Mesenchymal stem cell (in vitro differentiated cells and primary cell): ENCODE measurements at regions not wholly inside any gene's neighbourhood (a gene's known extent, or its start where the extent isn't known, plus 50 kb on each side); places are given as distances from the start of the nearest gene placed in this dataset.

ENCODE experiments used
- DNase-seq: peaks from one replicate; pipeline ENCODE4 v3.0.0-alpha.2; 2013
- H2AFZ ChIP-seq: one replicate; pipeline ENCODE4 v1.6.1; 2013; ENCODE audit warnings: low read depth, mild to moderate bottlenecking, control low read depth, inconsistent platforms, low read length, moderate library complexity
- H2AK5ac ChIP-seq: 2 replicates; pipeline ENCODE4 v1.6.1; 2013; ENCODE audit warnings: low read length, moderate library complexity, mild to moderate bottlenecking, inconsistent platforms; ENCODE audit not compliant: severe bottlenecking
- H2BK120ac ChIP-seq: one replicate; pipeline ENCODE4 v1.6.1; 2013; ENCODE audit warnings: low read depth, mild to moderate bottlenecking, inconsistent platforms, low read length, moderate library complexity
- H2BK12ac ChIP-seq, 2 experiments: one replicate each; pipeline ENCODE4 v1.6.1; 2013; ENCODE audit warnings: inconsistent platforms in 2 of 2, low read length in 2 of 2, mild to moderate bottlenecking in 2 of 2, moderate library complexity in 2 of 2, control low read depth in 1 of 2
- H2BK15ac ChIP-seq: one replicate; pipeline ENCODE4 v1.6.1; 2013; ENCODE audit warnings: mild to moderate bottlenecking, low read depth, inconsistent platforms; ENCODE audit not compliant: poor library complexity, severe bottlenecking
- H2BK5ac ChIP-seq: 2 replicates; pipeline ENCODE4 v1.6.1; 2013; ENCODE audit warnings: low read depth, mild to moderate bottlenecking, low read length, control low read depth, inconsistent platforms; ENCODE audit not compliant: poor library complexity, severe bottlenecking
- H3K14ac ChIP-seq, 2 experiments: one replicate each; pipeline ENCODE4 v1.6.1; 2013; ENCODE audit warnings: inconsistent platforms in 2 of 2, low read length in 2 of 2, control low read depth in 1 of 2, mild to moderate bottlenecking in 1 of 2, moderate library complexity in 1 of 2
- H3K18ac ChIP-seq, 2 experiments: one replicate each; pipeline ENCODE4 v1.6.1; 2013; ENCODE audit warnings: inconsistent platforms in 2 of 2, low read length in 2 of 2, control low read depth in 1 of 2, low read depth in 1 of 2, mild to moderate bottlenecking in 1 of 2
- H3K23ac ChIP-seq, 2 experiments: one replicate each; pipeline ENCODE4 v1.6.1; 2013; ENCODE audit warnings: inconsistent platforms in 2 of 2, low read length in 2 of 2, mild to moderate bottlenecking in 2 of 2, moderate library complexity in 2 of 2, control low read depth in 1 of 2
- H3K27ac ChIP-seq: 2 replicates; pipeline ENCODE4 v1.5.1; 2013; ENCODE audit warnings: mild to moderate bottlenecking, moderate library complexity, low read length, control low read depth, inconsistent platforms; ENCODE audit not compliant: poor library complexity, severe bottlenecking
- H3K27me3 ChIP-seq, 2 experiments: 2 replicates each; pipeline versions ENCODE4 v1.6.1 to v1.7.0; 2013; ENCODE audit warnings: low read length in 2 of 2, mild to moderate bottlenecking in 2 of 2, moderate library complexity in 2 of 2, control low read depth in 1 of 2, inconsistent platforms in 1 of 2; ENCODE audit not compliant: control insufficient read depth in 1 of 2, insufficient read depth in 1 of 2
- H3K36me3 ChIP-seq, 2 experiments: 2 replicates each; pipeline versions ENCODE4 v1.6.1 to v1.7.0; 2013; ENCODE audit warnings: low read length in 2 of 2, control low read depth in 1 of 2, inconsistent platforms in 1 of 2, low read depth in 1 of 2, mild to moderate bottlenecking in 1 of 2; ENCODE audit not compliant: insufficient read depth in 2 of 2, control insufficient read depth in 1 of 2
- H3K4ac ChIP-seq, 2 experiments: one replicate each; pipeline ENCODE4 v1.6.1; 2013; ENCODE audit warnings: inconsistent platforms in 2 of 2, low read length in 2 of 2, mild to moderate bottlenecking in 2 of 2, moderate library complexity in 2 of 2, control low read depth in 1 of 2, low read depth in 1 of 2
- H3K4me1 ChIP-seq: 2 replicates; pipeline ENCODE4 v1.6.1; 2013; ENCODE audit warnings: low read depth, low read length, control low read depth; ENCODE audit not compliant: control insufficient read depth, insufficient read depth
- H3K4me2 ChIP-seq: 2 replicates; pipeline ENCODE4 v1.6.1; 2013; ENCODE audit warnings: low read length, mild to moderate bottlenecking, inconsistent platforms; ENCODE audit not compliant: poor library complexity, severe bottlenecking
- H3K4me3 ChIP-seq, 2 experiments: 2 replicates each; pipeline versions ENCODE4 v1.5.1 to v1.7.0; 2013; ENCODE audit warnings: low read length in 2 of 2, mild to moderate bottlenecking in 2 of 2, control low read depth in 1 of 2, low read depth in 1 of 2; ENCODE audit not compliant: insufficient read depth in 1 of 2
- H3K79me1 ChIP-seq: replicated peaks from 2 replicates; pipeline ENCODE4 v1.6.1; 2013; ENCODE audit warnings: mild to moderate bottlenecking, control low read depth, low read length, inconsistent platforms; ENCODE audit not compliant: poor library complexity, severe bottlenecking
- H3K9ac ChIP-seq: 2 replicates; pipeline ENCODE4 v1.7.0; 2013; ENCODE audit warnings: mild to moderate bottlenecking, low read length, moderate library complexity
- H3K9me3 ChIP-seq: 2 replicates; pipeline ENCODE4 v1.7.0; 2013; ENCODE audit warnings: mild to moderate bottlenecking, low read length; ENCODE audit not compliant: control insufficient read depth
- H4K8ac ChIP-seq: one replicate; pipeline ENCODE4 v1.6.1; 2013; ENCODE audit warnings: inconsistent platforms, mild to moderate bottlenecking, low read length, moderate library complexity
- H4K91ac ChIP-seq: one replicate; pipeline ENCODE4 v1.6.1; 2013; ENCODE audit warnings: mild to moderate bottlenecking, low read length, inconsistent platforms
- WGBS: methylation state at CpG from one replicate; pipeline ENCODE4 v1.1.7; 2013; ENCODE audit warnings: mixed read lengths; 5-methylcytosine and 5-hydroxymethylcytosine counted together

- Histone ChIP-seq H2AFZ (no peak overlapping the region), H2BK12ac (no peak overlapping the region), H2BK5ac (no peak overlapping the region), H4K8ac (no peak overlapping the region), H2BK120ac (no peak overlapping the region), H3K9me3 (no peaks in the 10 kb centered on the region), H3K4me2 (no peak overlapping the region), H3K9ac (no peak overlapping the region), H3K4me1 (no peaks in the 10 kb centered on the region), H3K14ac (no peak overlapping the region), H3K4me3 (no peak overlapping the region), H3K27me3 (no peaks in the 10 kb centered on the region), H2BK15ac (no peak overlapping the region), H4K91ac (no peak overlapping the region), H3K18ac (no peak overlapping the region), H3K36me3 (no peaks in the 10 kb centered on the region), H3K23ac (no peak overlapping the region), H3K27ac (no peak overlapping the region), H3K79me1 (no peaks in the 10 kb centered on the region), H3K4ac (no peak overlapping the region), H2AK5ac (no peak overlapping the region)
- peak; percentile 17 for DNase-seq
- WGBS = 94% methylated on average over 3 of the region's 5 CpGs
These were observed 120.3 kb downstream of the MAD2L1 start for GRCh38 chr4:119946359-119946758.

- Histone ChIP-seq H2BK5ac (no peak overlapping the region), H2AFZ (no peak overlapping the region), H3K23ac (no peak overlapping the region), H3K36me3 (no peaks in the 10 kb centered on the region), H3K4me2 (no peak overlapping the region), H3K4me1 (no peaks in the 10 kb centered on the region), H4K8ac (no peak overlapping the region), H3K4ac (no peak overlapping the region), H2BK120ac (no peak overlapping the region), H2BK15ac (no peak overlapping the region), H2AK5ac (no peak overlapping the region), H2BK12ac (no peak overlapping the region), H3K4me3 (no peak overlapping the region), H3K27me3 (no peaks in the 10 kb centered on the region), H3K27ac (no peak overlapping the region), H4K91ac (no peak overlapping the region), H3K14ac (no peak overlapping the region), H3K9me3 (no peaks in the 10 kb centered on the region), H3K79me1 (no peaks in the 10 kb centered on the region), H3K9ac (no peak overlapping the region), H3K18ac (no peak overlapping the region)
- 100% methylated on average over 1 of the region's 1 CpG for WGBS
- peak; percentile 9 for DNase-seq
These were observed 123.8 kb downstream of the MAD2L1 start for GRCh38 chr4:119942806-119943205.

- no peak overlapping the region for H3K4ac ChIP-seq
- 88% methylated on average over 1 of the region's 1 CpG for WGBS
- no peak overlapping the region for H3K14ac ChIP-seq
- no peak overlapping the region for H2BK120ac ChIP-seq
- no peaks in the 10 kb centered on the region for H3K36me3 ChIP-seq
- H3K4me2 ChIP-seq = no peak overlapping the region
- no peaks in the 10 kb centered on the region for H3K4me1 ChIP-seq
- H2AFZ ChIP-seq = no peak overlapping the region
- H3K4me3 ChIP-seq = no peak overlapping the region
- H2AK5ac ChIP-seq = no peak overlapping the region
- H4K8ac ChIP-seq = no peak overlapping the region
- no peaks in the 10 kb centered on the region for H3K27me3 ChIP-seq
- no peak for DNase-seq
- H2BK15ac ChIP-seq = no peak overlapping the region
- no peaks in the 10 kb centered on the region for H3K79me1 ChIP-seq
- no peaks in the 10 kb centered on the region for H3K9me3 ChIP-seq
- H2BK5ac ChIP-seq = no peak overlapping the region
- H3K23ac ChIP-seq = no peak overlapping the region
- H4K91ac ChIP-seq = no peak overlapping the region
- H3K9ac ChIP-seq = no peak overlapping the region
- no peak overlapping the region for H3K27ac ChIP-seq
- H3K18ac ChIP-seq = no peak overlapping the region
- no peak overlapping the region for H2BK12ac ChIP-seq
These were observed 126.1 kb downstream of the MAD2L1 start for GRCh38 chr4:119940557-119940956.

- no peak overlapping the region for H3K4ac ChIP-seq
- no peaks in the 10 kb centered on the region for H3K79me1 ChIP-seq
- H2BK15ac ChIP-seq = no peak overlapping the region
- H3K27me3 ChIP-seq = no peaks in the 10 kb centered on the region
- H3K18ac ChIP-seq = no peak overlapping the region
- no peak overlapping the region for H3K27ac ChIP-seq
- no peak overlapping the region for H2BK120ac ChIP-seq
- no peak overlapping the region for H3K14ac ChIP-seq
- H2AFZ ChIP-seq = no peak overlapping the region
- no peak overlapping the region for H3K9ac ChIP-seq
- no peaks in the 10 kb centered on the region for H3K9me3 ChIP-seq
- H4K8ac ChIP-seq = no peak overlapping the region
- H3K4me1 ChIP-seq = no peaks in the 10 kb centered on the region
- H3K23ac ChIP-seq = no peak overlapping the region
- no peak overlapping the region for H2AK5ac ChIP-seq
- no peaks in the 10 kb centered on the region for H3K36me3 ChIP-seq
- H2BK5ac ChIP-seq = no peak overlapping the region
- no peak overlapping the region for H3K4me2 ChIP-seq
- 90% methylated on average over 4 of the region's 6 CpGs for WGBS
- DNase-seq = no peak
- no peak overlapping the region for H4K91ac ChIP-seq
- no peak overlapping the region for H2BK12ac ChIP-seq
- no peak overlapping the region for H3K4me3 ChIP-seq
These were observed 127.3 kb downstream of the MAD2L1 start for GRCh38 chr4:119939071-119939995.
